Lower leg skin (tissue), 3 donors: ENCODE measurements at regions not wholly inside any gene's neighbourhood (a gene's known extent, or its start where the extent isn't known, plus 50 kb on each side); places are given as distances from the start of the nearest gene placed in this dataset.
"Not testable (repeated sequence)": the region's sequence is repeated elsewhere in the genome, so short reads cannot be mapped to it uniquely, and the experiment has no call there.

Source experiments
- POLR2A ChIP-seq, 2 donors: fragments of 450-650 bp; IDR thresholded peaks; one replicate each; pipeline ENCODE4 v1.6.1; 2016 to 2017; ENCODE audit warnings: antibody characterized with exemption in 2 of 2, mild to moderate bottlenecking in 1 of 2, moderate library complexity in 1 of 2
- TF ChIP-seq, protein P1 (sequence below), 3 donors: fragments of 450-650 bp; IDR thresholded peaks; one replicate each; pipeline ENCODE4 v1.5.1; 2016; ENCODE audit warnings: antibody characterized with exemption in 3 of 3, mild to moderate bottlenecking in 3 of 3, moderate library complexity in 2 of 3

GRCh38 chr17:22227699-22228553 lies 535.6 kb downstream of the KCNJ18 start:
- TF ChIP-seq, protein P1, sequence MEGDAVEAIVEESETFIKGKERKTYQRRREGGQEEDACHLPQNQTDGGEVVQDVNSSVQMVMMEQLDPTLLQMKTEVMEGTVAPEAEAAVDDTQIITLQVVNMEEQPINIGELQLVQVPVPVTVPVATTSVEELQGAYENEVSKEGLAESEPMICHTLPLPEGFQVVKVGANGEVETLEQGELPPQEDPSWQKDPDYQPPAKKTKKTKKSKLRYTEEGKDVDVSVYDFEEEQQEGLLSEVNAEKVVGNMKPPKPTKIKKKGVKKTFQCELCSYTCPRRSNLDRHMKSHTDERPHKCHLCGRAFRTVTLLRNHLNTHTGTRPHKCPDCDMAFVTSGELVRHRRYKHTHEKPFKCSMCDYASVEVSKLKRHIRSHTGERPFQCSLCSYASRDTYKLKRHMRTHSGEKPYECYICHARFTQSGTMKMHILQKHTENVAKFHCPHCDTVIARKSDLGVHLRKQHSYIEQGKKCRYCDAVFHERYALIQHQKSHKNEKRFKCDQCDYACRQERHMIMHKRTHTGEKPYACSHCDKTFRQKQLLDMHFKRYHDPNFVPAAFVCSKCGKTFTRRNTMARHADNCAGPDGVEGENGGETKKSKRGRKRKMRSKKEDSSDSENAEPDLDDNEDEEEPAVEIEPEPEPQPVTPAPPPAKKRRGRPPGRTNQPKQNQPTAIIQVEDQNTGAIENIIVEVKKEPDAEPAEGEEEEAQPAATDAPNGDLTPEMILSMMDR (IDR thresholded peaks at IDR 0.05), result not testable (repeated sequence)
- TF ChIP-seq POLR2A (IDR thresholded peaks at IDR 0.05), result not testable (repeated sequence)
